Endothelial cell of umbilical vein (primary cell): ENCODE measurements at regions not wholly inside any gene's neighbourhood (a gene's known extent, or its start where the extent isn't known, plus 50 kb on each side); places are given as distances from the start of the nearest gene placed in this dataset.

Experiments used
- CTCF ChIP-seq, 2 donors: IDR thresholded peaks; 1 replicate in 1 of 2; 2 replicates in 1 of 2; pipeline ENCODE4 v1.5.1; 2011; ENCODE audit warnings: low read length in 2 of 2, mild to moderate bottlenecking in 2 of 2, moderate library complexity in 2 of 2, control low read depth in 1 of 2, inconsistent platforms in 1 of 2, low read depth in 1 of 2; ENCODE audit not compliant: insufficient read depth in 1 of 2; ENCODE audit errors: extremely low read depth in 1 of 2
- EZH2 ChIP-seq: IDR thresholded peaks from 2 replicates; pipeline ENCODE4 v1.6.1; 2012; ENCODE audit warnings: borderline replicate concordance, low read depth, mild to moderate bottlenecking, moderate library complexity, low read length, inconsistent platforms; ENCODE audit not compliant: severe bottlenecking
- POLR2A ChIP-seq: IDR thresholded peaks from 2 replicates; pipeline ENCODE4 v1.6.1; 2012; ENCODE audit warnings: low read depth, mild to moderate bottlenecking, control low read depth, low read length
- POLR2AphosphoS5 ChIP-seq: IDR thresholded peaks from 2 replicates; pipeline ENCODE4 v1.6.1; 2012; ENCODE audit warnings: low read depth, mild to moderate bottlenecking, control low read depth, low read length, moderate library complexity; ENCODE audit not compliant: insufficient read depth

GRCh38 chr1:228917342-228917741 is 182.1 kb downstream of the RHOU start:
- TF ChIP-seq CTCF (IDR thresholded peaks at IDR 0.05; ENCODE audit: extremely low read depth in 1 of 2, insufficient read depth in 1 of 2, low read depth in 1 of 2, low read length in 2 of 2) (no peak), POLR2A (no peak), POLR2AphosphoS5 (no peak), EZH2 (no peak)
